Cardiac fibroblast (primary cell): ENCODE measurements at regions not wholly inside any gene's neighbourhood (a gene's known extent, or its start where the extent isn't known, plus 50 kb on each side); places are given as distances from the start of the nearest gene placed in this dataset.

Source experiments
- DNase-seq, 2 donors: peaks; one replicate each; pipeline versions ENCODE4 v3.0.0 to v3.0.0-alpha.2; 2010; ENCODE audit warnings: low read depth in 2 of 2
- H3K4me3 ChIP-seq, 2 donors: replicated peaks in 1 of 2; 1 replicate in 1 of 2; 2 replicates in 1 of 2; pipeline ENCODE4 v1.5.1; 2011; ENCODE audit warnings: low read depth in 2 of 2, low read length in 2 of 2, mild to moderate bottlenecking in 2 of 2, moderate library complexity in 1 of 2
- CTCF ChIP-seq: IDR thresholded peaks from one replicate; pipeline ENCODE4 v1.5.1; 2011; ENCODE audit warnings: low read depth, mild to moderate bottlenecking, low read length, inconsistent platforms

- no peak for DNase-seq
- no peak overlapping the region for H3K4me3 ChIP-seq
- TF ChIP-seq CTCF: no peak
These were observed 142.7 kb upstream of the SMIM23 start for GRCh38 chr5:171642894-171643293.

DNA sequence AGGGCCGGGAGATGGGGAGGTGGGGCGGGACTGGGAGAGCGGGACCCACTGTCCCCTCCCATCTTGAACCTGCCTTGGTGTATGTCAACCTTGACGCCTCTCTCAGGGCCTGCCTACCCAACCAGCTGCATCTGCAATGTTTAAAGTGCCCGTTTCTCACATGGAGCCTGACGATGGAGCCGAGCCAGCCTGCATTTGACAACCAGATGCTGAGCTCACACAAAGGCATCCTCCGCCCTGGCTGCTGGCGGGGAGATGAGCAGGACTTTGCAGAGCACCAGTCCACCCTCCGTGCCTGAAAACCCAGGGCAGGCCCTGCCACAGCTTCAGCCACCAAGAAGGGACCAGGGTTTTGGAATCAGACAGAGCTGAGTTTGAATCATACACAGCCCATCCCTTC lies 141.1 kb upstream of the SMIM23 start:
- TF ChIP-seq CTCF: no peak
- DNase-seq: no peak
- H3K4me3 ChIP-seq: no peak overlapping the region

DNA sequence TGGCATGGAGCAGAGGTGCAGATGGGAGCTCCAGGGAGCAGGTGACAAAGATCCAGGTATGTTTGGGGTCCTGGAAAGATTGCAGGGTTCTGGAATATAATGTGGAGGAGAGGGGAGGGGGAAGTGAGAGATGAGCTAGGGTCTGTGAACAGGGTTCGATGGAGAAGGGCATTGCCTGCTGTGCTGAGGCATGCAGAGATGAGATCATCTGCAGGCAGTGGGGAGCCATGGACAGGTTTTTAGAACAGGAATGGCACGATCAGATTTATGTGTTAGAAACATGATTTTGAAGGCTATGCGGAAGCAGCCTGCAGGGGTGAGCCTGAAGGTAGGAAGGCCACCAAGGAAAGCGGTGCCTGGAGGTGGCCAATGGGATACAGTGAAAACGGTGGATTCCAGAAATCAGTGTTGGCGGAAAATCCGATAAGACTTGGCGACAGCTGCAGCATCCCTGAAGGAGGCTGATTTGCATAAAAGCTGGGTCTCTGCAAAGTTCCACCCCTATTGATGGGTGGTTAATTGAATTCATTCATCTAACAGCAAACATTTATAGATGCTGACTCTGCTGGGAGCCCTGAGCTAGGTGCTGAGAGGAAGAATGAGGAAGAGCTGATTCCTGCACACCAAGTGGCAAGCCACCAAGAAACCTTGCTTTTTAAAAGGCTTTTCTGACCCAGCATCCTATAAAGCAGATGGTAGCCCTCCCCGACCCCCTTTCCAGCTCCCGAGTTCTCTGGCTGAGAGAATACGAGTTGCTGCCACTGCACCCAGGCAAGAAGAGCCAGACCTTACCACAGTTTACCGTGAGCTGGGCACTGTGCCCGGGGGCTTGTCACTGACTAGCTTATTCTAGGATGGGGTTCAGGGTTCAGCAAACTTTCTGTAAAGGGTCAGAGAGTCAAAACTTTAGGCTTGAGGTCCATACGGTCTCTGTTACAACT lies 139.2 kb upstream of the SMIM23 start:
- DNase-seq: no peak
- no peak overlapping the region for H3K4me3 ChIP-seq
- TF ChIP-seq CTCF: no peak

DNA sequence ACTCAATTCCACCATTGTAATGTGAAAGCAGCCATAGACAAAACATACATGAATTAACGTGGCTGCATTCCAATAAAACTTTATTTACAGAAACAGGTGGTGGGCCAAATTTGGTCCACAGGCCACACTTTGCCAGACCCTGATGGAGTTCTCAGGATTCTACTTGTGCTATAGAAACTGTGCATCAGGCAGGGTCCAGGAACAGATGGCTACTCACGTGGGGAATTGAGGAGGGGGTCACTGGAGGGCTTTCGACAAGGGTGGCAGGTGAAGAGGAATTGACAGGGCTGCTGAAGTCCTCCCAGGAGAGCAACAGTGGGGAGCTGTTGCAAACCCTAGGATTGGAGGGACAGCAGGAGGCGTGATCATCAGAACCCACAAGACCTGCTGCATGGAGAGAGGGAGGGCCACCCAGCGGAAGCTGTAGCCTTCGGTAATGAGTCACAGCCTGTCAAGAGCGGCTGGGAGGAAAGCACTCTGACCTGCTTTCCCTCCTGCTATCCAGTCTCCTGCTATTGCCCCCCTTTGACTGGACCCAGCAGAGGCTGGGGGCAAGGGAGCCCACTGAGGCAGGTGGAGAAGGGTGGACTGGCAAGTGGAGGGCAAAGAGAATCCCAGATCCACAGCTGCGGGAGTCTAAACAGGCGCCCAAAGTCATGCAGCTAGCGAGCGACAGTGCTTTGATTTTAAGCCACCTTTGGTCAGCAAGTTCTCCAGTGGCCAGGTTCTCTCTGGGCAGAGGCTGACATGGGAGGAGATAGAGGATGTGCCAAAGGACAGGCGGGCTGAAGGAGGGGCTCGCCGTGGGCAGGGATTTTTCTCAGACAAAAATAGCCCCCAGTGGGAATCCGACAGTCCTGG lies 138.3 kb upstream of the SMIM23 start:
- peak; percentile 38 to 51 for DNase-seq
- no peak for TF ChIP-seq CTCF

GRCh38 chr5:171647904-171648260 lies 137.7 kb upstream of the SMIM23 start:
- TF ChIP-seq CTCF: no peak
- no peak for DNase-seq
- no peak overlapping the region for H3K4me3 ChIP-seq

More for the DNA sequence above, 138.3 kb upstream of the SMIM23 start:
- H3K4me3 ChIP-seq: no peak overlapping the region

DNA sequence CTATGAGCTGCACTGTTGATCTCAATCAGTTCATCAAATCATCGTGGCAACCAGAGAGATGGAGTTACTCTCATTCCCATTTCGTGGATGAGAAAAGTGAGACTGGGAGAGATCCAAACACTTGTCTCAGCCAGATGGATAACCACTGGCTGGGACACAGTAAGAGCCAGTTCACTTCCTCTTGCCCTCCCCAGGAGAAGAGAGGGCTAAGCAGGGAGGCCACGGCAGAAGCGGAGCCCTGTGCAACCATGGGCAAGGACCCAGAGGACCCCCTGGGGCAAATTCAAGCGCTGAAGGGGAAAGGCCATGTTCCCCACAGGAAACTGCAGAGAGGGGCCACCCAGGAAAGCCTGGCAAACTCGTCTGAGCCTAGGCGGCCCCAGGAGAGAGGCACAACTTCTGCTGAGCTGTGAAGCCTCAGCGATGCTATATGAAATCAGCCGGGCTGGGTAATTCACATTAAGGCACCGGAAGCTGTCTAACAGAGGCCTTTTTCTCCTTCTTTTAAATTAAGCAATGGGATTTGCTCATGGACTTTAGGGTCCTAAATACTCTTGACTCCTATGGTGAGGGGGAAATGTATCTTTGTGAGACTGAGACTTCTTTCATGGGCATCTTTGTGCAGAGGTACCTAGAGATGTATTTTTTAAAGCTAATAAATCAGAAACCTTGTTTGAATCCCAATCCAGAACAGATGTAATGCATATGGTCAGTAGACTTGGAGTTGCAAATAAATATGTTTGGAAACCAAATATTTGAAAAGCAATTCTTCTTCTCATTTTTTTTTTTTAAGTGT lies 137.1 kb upstream of the SMIM23 start:
- H3K4me3 ChIP-seq: no peak overlapping the region
- DNase-seq: no peak
- no peak for TF ChIP-seq CTCF
